ENCODE measurements at regions not wholly inside any gene's neighbourhood (a gene's known extent, or its start where the extent isn't known, plus 50 kb on each side); places are given as distances from the start of the nearest gene placed in this dataset.

- no peak overlapping the region for H3K27ac ChIP-seq (ENCODE audit: low read length)
Measured at GRCh38 chr15:25062551-25063430, 108.0 kb downstream of the SNRPN start.

GRCh38 chr15:25065286-25065685, 110.5 kb downstream of the SNRPN start:
- H4K20me1 ChIP-seq (ENCODE audit: insufficient read depth) = no peaks in the 10 kb centered on the region

More at GRCh38 chr15:25062551-25063430, 108.0 kb downstream of the SNRPN start:
- peaks cover 87% of the 10 kb centered on the region for H3K36me3 ChIP-seq (ENCODE audit: insufficient read depth, low read length)
- no peaks in the 10 kb centered on the region for H3K9me2 ChIP-seq (ENCODE audit: insufficient read depth, low read length)
- no peaks in the 10 kb centered on the region for H3K79me2 ChIP-seq (replicated peaks; ENCODE audit: insufficient read depth, low read length)
- no peaks in the 10 kb centered on the region for H3K27me3 ChIP-seq (ENCODE audit: insufficient read depth, low read depth, low read length)
- H3F3A ChIP-seq (ENCODE audit: insufficient read depth, low read length, poor library complexity, severe bottlenecking) = no peaks in the 10 kb centered on the region
- no peak overlapping the region for H3K4me2 ChIP-seq (ENCODE audit: low read length)
- no peaks in the 10 kb centered on the region for H4K20me1 ChIP-seq (ENCODE audit: insufficient read depth)
- no peak overlapping the region for H3K4me3 ChIP-seq (ENCODE audit: low read length)
- no peak overlapping the region for H2AFZ ChIP-seq (ENCODE audit: low read depth, low read length)
- H3K9ac ChIP-seq (ENCODE audit: low read length) = no peak overlapping the region
- H3K9me3 ChIP-seq (ENCODE audit: low read length) = peaks cover 100% of the 10 kb centered on the region
- no peak for TF ChIP-seq POLR2AphosphoS5 (IDR thresholded peaks at IDR 0.05)

DNA sequence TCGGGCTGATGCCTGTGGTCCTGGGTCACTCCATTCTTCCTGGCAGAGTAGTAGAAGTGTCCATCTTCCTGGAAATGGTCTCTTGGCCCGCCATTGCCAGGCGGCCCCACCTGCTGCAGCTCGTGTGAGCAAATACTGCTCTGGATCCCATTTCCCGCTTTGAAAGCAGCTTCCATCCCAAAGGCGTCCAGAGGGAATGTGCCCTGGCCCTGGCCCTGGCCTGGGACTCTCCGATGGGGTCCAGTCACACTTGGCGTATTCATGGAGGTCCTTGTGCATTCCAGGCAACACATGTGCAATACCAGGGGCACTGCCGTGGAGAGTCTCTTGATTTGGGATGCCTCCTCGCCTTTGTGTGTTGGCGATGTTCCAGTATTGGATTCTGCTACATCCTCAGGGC, 111.1 kb downstream of the SNRPN start:
- Histone ChIP-seq H3K27me3 (ENCODE audit: insufficient read depth, low read depth, low read length) (no peaks in the 10 kb centered on the region), H3K9me2 (ENCODE audit: insufficient read depth, low read length) (no peaks in the 10 kb centered on the region), H3K4me3 (ENCODE audit: low read length) (no peak overlapping the region), H4K20me1 (ENCODE audit: insufficient read depth) (no peaks in the 10 kb centered on the region), H3K27ac (ENCODE audit: low read length) (no peak overlapping the region), H3K4me2 (ENCODE audit: low read length) (no peak overlapping the region), H3K9ac (ENCODE audit: low read length) (no peak overlapping the region), H3K79me2 (replicated peaks; ENCODE audit: insufficient read depth, low read length) (no peaks in the 10 kb centered on the region), H3F3A (ENCODE audit: insufficient read depth, low read length, poor library complexity, severe bottlenecking) (no peaks in the 10 kb centered on the region), H2AFZ (ENCODE audit: low read depth, low read length) (no peak overlapping the region), H3K36me3 (ENCODE audit: insufficient read depth, low read length) (peaks cover 62% of the 10 kb centered on the region), H3K9me3 (ENCODE audit: low read length) (peaks cover 98% of the 10 kb centered on the region)
- TF ChIP-seq TAF1 (IDR thresholded peaks at IDR 0.05; ENCODE audit: low read depth) (no peak), RAD21 (conservative IDR thresholded peaks at IDR 0.05) (no peak), MXI1 (conservative IDR thresholded peaks at IDR 0.05; ENCODE audit: poor library complexity, severe bottlenecking) (no peak)

More at GRCh38 chr15:25065286-25065685, 110.5 kb downstream of the SNRPN start:
- Histone ChIP-seq H3K9ac (ENCODE audit: low read length) (no peak overlapping the region), H2AFZ (ENCODE audit: low read depth, low read length) (no peak overlapping the region), H3K27me3 (ENCODE audit: insufficient read depth, low read depth, low read length) (no peaks in the 10 kb centered on the region), H3K36me3 (ENCODE audit: insufficient read depth, low read length) (peaks cover 68% of the 10 kb centered on the region), H3K27ac (ENCODE audit: low read length) (no peak overlapping the region), H3K9me2 (ENCODE audit: insufficient read depth, low read length) (no peaks in the 10 kb centered on the region), H3K4me3 (ENCODE audit: low read length) (no peak overlapping the region), H3K4me2 (ENCODE audit: low read length) (no peak overlapping the region), H3K9me3 (ENCODE audit: low read length) (peaks cover 98% of the 10 kb centered on the region), H3K79me2 (replicated peaks; ENCODE audit: insufficient read depth, low read length) (no peaks in the 10 kb centered on the region), H3F3A (ENCODE audit: insufficient read depth, low read length, poor library complexity, severe bottlenecking) (no peaks in the 10 kb centered on the region)
- TF ChIP-seq RAD21 (conservative IDR thresholded peaks at IDR 0.05) (no peak), TAF1 (IDR thresholded peaks at IDR 0.05; ENCODE audit: low read depth) (no peak), POLR2AphosphoS5 (IDR thresholded peaks at IDR 0.05) (no peak), MXI1 (conservative IDR thresholded peaks at IDR 0.05; ENCODE audit: poor library complexity, severe bottlenecking) (no peak), REST (IDR thresholded peaks at IDR 0.05; ENCODE audit: borderline replicate concordance) (no peak)
